GM18909 (cell line): ENCODE measurements at regions not wholly inside any gene's neighbourhood (a gene's known extent, or its start where the extent isn't known, plus 50 kb on each side); places are given as distances from the start of the nearest gene placed in this dataset.
"Not testable (repeated sequence)": the region's sequence is repeated elsewhere in the genome, so short reads cannot be mapped to it uniquely, and the experiment has no call there.

ENCODE experiments used
- ATAC-seq: cut with Tn5 transposase; IDR thresholded peaks from one replicate; pipeline ENCODE4 v1.9.1; 2021; ENCODE audit warnings: mild to moderate bottlenecking; ENCODE audit not compliant: unreplicated experiment, poor library complexity

DNA sequence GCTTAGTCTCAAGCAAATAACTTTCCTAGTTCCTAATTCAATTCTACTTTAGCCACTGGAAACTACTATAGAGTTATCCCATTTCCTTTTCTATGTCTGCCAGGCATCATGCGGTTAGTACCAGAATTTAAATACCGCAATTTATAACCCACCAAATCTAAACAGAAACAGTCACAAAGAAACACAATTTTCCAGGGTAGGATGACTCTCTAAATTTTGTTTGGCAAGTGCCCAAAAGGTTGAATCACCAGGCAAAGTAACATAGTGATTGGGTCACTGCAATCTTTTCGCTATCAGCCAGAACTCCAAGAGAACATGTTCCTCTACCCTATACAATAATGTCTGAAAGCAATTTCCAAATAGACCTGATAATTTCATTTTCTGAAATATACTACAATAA is 240.2 kb upstream of the GRIA3 start:
- no peak for ATAC-seq

DNA sequence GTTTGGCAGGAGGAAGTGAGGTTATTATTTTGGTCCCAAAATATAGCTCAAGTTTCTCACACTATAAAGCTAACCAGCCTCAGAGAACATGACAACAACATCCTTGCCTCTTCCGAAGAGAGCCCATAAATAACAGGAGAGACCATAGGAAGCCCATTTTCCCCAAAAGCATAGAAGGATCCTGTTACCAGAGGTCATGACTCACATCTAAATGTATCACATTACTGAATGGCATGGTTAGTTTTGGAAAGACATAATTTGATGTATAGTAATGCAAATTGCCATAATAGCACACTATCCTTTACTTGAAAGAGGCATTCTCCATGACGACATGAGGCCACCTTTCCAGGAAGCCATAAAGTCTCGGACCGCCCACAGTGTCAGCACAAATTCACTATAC is 238.8 kb upstream of the GRIA3 start:
- ATAC-seq, result no peak

DNA sequence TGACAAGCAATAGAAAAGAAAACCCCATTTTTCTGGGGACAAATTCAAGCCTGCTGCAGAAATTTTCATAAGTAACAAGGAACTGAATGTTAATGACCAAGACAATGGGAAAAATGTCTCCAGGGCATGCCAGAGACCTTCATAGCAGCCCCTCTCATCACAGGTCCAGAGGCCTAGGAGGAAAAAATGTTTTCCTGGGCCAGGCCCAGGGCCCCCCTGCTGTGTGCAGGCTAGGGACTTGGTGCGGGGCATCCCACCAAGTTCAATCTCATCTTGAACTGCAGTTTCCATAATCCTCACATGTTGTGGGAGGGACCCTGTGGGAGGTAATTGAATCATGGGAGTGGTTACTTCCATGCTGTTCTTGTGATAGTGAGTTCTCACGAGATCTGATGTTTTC is 211.5 kb upstream of the GRIA3 start:
- no peak for ATAC-seq

GRCh38 chrX:122982521-122982920 is 201.6 kb upstream of the GRIA3 start:
- no peak for ATAC-seq

DNA sequence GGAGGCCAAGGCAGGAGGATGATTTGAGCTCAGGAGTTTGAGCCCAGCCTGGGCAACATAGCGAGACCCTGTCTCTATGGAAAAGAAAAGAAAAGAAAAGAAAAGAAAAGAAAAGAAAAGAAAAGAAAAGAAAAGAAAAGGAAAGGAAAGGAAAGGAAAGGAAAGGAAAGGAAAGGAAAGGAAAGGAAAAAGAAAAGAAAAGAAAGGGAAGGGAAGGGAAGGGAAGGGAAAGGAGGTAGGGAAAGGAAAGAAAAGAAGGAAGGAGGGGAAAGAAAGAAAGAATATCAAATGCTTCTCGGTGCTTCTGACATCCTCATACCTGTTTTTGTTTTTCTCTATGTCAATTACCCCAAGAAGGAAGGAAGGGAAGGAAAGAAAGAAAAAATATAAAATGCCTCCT is 181.2 kb upstream of the GRIA3 start:
- not testable (repeated sequence) for ATAC-seq

- ATAC-seq, result no peak
These were observed 170.9 kb upstream of the GRIA3 start for GRCh38 chrX:123013141-123013540.

- no peak for ATAC-seq
These were observed 147.7 kb upstream of the GRIA3 start for GRCh38 chrX:123036401-123036800.

DNA sequence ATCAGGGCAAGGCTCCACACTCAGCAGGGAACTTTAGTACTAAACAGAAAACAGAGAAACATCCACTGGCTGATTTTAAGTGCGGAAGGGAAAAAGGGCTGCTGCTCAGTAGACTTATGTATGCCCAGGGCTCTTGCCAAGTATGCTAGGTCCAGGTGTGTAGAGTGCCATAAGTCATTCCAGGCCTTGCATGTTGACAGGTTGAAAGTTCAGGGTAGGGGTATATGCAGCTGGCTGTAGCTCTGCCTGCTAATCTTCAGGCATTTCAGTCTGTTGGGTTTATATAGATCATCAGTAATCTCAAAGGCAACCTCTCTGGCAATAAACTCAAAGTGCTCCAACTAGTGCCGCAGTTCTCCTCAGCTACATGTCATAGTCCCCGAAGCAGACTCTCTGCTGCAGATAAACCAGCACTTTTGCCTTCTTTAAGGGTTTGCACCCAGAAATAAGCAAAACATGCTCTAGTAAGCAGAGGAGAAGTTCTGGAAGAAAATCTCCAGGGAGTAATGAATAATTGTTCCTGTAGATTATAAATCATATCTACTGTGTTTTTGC is 134.9 kb upstream of the GRIA3 start:
- no peak for ATAC-seq

DNA sequence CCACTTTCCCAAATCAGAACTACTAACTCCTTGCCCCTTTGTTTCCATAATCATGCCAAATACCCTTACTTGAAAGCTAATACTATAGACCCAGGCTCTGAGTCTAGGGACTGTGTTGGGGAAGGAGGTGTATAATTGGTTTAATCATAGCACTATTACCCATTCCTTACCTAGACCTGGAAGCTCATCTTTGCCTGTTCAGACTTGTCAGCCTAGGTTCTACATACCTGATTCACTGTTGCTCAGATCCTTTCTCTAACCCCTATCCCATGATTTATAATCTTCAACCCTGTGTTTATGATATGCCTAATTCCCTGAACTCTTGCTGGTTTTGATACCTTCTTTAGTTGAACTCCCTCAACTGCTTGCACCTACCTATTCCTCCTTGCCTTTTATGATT is 123.1 kb upstream of the GRIA3 start:
- ATAC-seq, result no peak

- ATAC-seq, result no peak
These were observed 120.0 kb upstream of the GRIA3 start for GRCh38 chrX:123064053-123064452.

DNA sequence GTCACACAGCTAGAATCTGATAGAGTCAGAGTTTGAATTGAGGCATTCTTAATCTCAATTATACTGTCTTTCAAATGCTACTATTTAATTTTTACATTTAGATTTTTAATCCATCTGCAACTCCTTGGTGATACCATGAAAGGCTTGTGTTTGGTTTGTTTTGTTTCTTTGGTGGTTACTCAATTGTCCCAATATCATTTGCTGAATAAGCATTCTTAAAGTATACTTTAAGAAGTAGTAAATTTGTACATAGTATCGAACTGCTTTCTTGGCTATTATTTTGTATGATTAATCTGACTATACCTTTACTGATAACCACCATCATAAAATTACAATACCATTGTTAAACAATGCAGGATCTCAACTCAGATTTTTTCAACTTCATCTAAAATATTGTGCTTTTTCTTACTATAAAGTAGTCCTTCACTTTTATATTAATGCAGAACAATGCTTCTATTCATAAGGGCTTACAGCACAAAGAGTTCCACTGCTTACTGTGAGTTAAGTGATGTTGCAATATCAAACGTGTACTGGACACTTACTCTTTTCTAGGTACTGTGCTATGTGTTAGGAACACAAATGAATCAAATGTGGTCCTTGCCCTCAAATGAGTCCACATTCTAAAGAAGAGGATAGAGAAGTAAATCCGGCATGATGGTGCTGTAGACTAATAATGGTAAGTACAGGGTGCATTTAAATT is 111.2 kb upstream of the GRIA3 start:
- ATAC-seq, result no peak

GRCh38 chrX:123075947-123076561 is 108.0 kb upstream of the GRIA3 start:
- no peak for ATAC-seq

- ATAC-seq, result no peak
These were observed 106.4 kb upstream of the GRIA3 start for GRCh38 chrX:123077631-123078030.

GRCh38 chrX:123080065-123080464 is 104.0 kb upstream of the GRIA3 start:
- no peak for ATAC-seq

GRCh38 chrX:123081776-123082175 is 102.3 kb upstream of the GRIA3 start:
- ATAC-seq, result no peak

- ATAC-seq, result no peak
These were observed 100.2 kb upstream of the GRIA3 start for GRCh38 chrX:123083924-123084323.

GRCh38 chrX:123084797-123085196 is 99.3 kb upstream of the GRIA3 start:
- ATAC-seq, result no peak

GRCh38 chrX:123085311-123085940 is 98.7 kb upstream of the GRIA3 start:
- no peak for ATAC-seq

GRCh38 chrX:123086768-123087167 is 97.3 kb upstream of the GRIA3 start:
- no peak for ATAC-seq

- no peak for ATAC-seq
These were observed 96.8 kb upstream of the GRIA3 start for GRCh38 chrX:123087326-123087725.

DNA sequence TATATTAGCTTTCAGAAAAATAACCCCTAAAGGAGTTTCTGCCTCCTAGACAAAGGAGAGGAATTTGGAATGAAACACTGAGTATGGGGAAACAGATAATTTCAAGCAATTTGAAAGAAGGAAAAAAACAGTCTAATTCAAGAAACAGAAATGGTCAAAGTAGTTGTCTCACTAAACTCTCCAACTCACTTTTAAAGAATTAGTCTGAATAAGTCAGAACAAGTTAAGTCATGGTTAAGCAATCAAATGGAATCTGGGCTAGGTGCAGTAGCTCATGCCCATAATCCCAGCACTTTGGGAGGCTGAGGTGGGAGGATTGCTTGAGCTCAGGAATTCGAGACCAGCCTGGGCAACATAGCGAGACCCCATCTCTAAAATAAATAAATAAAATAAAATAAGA is 95.7 kb upstream of the GRIA3 start:
- ATAC-seq, result no peak

DNA sequence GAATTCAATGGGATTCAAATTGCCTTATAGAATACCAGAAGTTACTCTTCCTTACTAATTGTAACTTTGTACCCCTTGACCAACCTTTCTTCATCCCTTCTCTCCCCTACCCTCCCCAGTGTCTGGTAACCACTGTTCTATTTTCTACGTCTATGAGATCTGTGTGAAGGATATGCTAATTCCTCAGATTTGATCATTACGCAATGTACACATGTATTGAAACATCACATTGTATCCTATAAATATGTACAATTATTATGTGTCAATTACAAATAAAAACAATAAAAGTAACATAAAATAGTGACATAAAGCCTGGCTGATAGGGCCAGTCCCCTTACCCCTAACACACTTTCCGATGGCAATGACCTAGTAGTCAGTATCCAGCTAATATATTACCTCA is 95.1 kb upstream of the GRIA3 start:
- ATAC-seq, result no peak
